T47D (cell line): ENCODE measurements at regions not wholly inside any gene's neighbourhood (a gene's known extent, or its start where the extent isn't known, plus 50 kb on each side); places are given as distances from the start of the nearest gene placed in this dataset.

Experiments
- DNase-seq, 2 experiments: peaks; one replicate each; pipeline versions ENCODE4 v3.0.0 to v3.0.0-alpha.2; 2011 to 2012; ENCODE audit warnings: low read depth in 1 of 2, low spot score in 1 of 2
- JUND ChIP-seq: IDR thresholded peaks from 2 replicates; pipeline ENCODE4 v1.6.1; 2012; ENCODE audit warnings: low read depth
- in situ Hi-C: cut with HindIII; loops from 2 replicates; pipeline ENCODE4 v1.10.0; 2016; ENCODE audit warnings: low sequenced_read_pairs, low pct_unique_long_range_greater_than_20kb

DNA sequence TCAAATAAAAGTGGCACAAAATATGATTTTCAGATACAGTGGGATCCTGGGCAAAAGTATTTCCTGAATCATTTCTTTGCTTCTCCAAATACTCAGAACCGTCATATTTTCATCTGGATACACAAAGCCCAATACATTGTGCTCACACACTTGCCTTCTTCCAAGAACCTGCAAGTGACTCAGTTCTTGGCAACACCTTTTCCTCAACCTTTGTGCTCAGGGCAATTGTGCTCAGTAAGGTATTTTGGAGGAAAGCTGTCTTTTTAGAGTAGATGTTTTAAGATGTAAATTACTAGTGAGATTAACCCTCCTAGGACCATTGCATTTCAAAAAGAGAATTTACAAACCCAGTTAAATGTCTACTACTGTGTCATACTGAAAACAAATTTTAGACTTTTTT lies 233.5 kb downstream of the EFNB2 start:
- no peak for TF ChIP-seq JUND
- DNase-seq: no peak
- in situ Hi-C loops: no loop called here

DNA sequence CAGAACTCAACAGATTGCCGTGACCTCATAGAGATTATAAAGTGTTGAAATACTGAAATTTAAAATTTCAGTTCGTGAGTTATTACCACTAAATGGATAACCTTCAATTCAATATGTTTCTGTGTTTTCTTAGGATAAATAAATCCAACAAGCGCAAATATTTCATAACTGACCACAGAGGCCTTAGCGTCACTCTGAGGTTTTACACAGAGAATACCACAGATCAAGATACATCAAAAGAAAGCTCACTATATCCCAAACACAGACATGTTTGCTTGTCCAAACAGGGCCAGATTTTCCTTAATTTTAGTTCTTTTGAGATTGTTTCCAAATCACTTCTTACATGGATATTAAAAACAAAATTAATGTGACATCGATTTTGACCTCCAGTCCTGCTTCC lies 235.8 kb downstream of the EFNB2 start:
- in situ Hi-C loops: no loop called here
- TF ChIP-seq JUND: no peak
- no peak for DNase-seq

DNA sequence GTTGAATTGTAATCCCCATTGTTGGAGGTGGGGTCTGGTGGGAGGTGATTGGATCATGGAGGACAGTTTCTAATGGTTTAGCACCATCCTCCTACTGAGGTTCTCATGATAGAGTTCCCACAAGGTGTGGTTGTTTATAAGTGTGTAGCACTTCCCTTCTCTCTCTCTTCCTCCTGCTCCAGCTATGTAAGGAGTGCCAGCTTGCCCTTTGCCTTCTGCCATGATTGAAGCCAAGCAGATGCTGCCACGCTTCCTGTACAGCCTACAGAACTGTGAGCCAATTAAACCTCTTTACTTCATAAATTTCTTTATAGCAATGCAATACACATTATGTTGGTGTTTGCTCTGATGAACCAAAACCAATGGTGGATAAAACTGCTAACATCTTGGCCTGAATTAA lies 238.2 kb downstream of the EFNB2 start:
- DNase-seq: no peak
- no peak for TF ChIP-seq JUND
- in situ Hi-C loops: no loop called here

DNA sequence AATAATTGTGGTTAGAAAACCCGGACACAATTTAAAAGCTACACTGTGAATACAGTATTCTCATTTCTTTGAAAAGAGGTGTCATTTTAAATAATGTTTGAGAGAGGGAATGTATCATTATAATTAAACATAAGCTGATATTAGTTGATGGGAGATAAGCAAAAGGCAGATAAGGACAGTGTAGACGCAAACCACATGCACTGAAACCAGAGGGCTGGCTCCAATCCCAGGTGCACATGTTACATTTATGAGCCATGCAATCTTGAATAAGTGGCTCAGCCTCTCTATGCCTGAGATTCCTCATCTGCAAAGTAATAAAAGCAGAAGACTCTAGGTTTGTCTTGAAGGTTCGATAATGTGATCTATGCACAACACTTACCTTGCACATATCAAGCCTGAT lies 238.7 kb downstream of the EFNB2 start:
- DNase-seq: no peak
- in situ Hi-C loops: no loop called here

DNA sequence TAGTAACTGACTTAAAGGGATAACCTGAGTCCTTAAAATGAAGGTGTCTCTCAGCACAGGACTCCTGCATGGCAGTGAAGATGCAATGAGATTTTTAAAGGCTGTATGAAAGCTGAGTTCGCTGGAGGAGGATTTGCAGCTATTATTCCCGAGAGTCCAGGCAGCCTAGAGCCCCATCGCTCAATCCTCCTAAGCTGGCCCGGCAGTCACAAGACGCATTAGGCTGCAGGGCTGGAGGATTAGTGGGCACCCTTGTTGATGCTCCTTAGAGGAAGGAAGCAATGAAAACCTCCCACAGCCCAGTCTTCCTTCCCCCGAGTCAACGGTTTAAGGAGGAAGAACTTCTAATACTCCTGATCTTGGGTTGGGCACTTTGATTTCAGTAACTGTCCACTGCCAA lies 239.5 kb downstream of the EFNB2 start:
- DNase-seq: no peak
- TF ChIP-seq JUND: no peak
- in situ Hi-C loops: no loop called here

More for the DNA sequence above, 238.7 kb downstream of the EFNB2 start:
- no peak for TF ChIP-seq JUND

DNA sequence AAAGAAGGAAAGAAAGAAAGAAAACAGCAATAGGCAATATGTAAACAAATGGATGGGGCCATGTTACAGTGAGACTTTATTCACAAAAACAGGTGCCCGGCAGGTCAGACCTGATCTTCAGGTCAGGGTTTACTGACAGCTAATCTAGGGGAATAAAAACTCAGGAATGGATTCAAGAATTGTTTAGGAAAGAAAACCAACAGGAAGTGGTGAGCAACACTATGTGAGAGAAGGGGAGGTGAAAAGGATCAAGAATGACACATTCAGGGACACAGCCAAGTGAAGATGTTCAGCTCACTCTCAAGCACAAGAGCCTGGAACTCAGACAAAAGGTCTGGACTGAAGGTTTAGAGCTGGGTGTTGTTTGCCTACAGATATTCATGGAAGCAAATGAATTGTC lies 244.5 kb downstream of the EFNB2 start:
- peak in 1 of 2 experiments; percentile 42 for DNase-seq
- no peak for TF ChIP-seq JUND

DNA sequence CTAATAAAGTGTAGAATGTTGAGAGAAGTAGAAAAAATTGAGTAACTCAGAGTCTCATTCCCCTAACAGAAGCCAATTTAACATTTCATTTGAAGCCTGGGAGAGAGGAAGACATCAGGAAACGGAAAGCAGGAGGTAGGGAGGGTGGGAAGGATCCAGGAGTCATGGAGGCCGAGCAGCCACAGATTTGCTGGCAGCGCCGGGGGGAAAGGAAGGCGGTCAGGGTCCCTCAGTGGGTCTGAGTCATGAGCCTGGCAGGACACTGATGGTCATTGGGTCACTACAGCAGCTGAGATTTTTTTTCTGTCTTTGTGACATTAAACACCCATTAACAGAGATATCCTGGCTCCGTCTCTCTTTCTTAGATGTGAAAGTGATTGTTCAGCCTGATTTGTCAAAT lies 248.1 kb downstream of the EFNB2 start:
- no peak for DNase-seq
- no peak for TF ChIP-seq JUND
- in situ Hi-C loops: no loop called here

More for the DNA sequence above, 244.5 kb downstream of the EFNB2 start:
- in situ Hi-C loops: no loop called here

DNA sequence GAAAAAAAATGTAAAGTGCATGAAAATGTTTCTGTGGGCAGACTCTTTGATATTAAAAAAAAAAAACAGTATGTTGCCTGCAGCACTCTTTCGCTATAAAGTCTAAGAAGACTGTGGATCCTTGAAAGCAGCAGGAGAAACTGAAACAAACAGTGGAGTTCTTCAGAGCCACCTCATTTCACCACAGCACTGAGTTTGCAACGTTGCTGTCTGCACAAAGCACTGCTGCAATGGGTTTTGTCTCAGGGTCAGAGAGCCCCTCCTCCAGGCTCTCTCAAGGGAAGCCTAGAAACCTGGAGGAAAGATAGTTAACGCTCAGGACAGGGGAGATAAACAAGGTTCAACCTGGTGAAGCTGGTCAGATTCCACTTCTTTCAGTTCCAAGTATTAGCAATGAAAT lies 248.7 kb downstream of the EFNB2 start:
- no peak for DNase-seq
- no peak for TF ChIP-seq JUND
- in situ Hi-C loops: no loop called here

DNA sequence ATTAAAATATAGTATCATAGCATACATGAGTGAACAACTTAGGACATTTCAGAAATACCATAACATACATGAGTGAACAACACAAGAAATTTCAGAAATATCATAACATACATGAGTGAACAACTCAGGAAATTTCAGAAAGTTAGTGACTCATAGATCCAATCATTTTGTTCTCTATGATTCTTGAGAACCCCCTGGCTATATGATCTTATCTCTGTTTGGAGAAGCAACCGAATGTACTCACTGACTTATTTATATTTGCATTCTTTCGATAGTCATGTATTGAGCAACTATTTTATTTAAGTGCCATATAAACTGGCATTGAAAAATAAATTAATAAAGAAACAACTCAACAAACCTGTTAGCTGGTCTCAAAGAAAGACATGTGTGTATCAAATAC lies 251.1 kb downstream of the EFNB2 start:
- in situ Hi-C loops: no loop called here
- peak; percentile 7 to 72 for DNase-seq

DNA sequence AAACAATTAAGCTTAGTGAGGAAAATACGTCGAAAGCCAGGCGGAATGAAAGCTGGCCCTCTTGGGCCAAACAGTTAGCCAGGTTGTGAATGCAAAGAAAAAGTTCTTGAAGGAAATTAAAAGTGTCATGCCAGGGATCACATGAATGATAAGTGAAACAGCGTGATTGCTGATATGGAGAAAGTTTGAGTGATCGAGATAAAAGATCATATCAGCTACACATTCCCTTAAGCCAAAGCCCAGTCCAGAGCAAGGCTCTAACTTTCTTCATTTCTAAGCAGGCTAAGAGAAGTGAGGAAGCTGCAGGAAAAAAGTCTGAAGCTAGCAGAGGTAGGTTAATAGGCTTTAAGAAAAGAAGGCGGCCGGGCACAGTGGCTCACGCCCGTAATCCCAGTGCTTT lies 254.0 kb downstream of the EFNB2 start:
- DNase-seq: no peak
- in situ Hi-C loops: no loop called here

More for the DNA sequence above, 251.1 kb downstream of the EFNB2 start:
- peak; percentile 72 for TF ChIP-seq JUND

DNA sequence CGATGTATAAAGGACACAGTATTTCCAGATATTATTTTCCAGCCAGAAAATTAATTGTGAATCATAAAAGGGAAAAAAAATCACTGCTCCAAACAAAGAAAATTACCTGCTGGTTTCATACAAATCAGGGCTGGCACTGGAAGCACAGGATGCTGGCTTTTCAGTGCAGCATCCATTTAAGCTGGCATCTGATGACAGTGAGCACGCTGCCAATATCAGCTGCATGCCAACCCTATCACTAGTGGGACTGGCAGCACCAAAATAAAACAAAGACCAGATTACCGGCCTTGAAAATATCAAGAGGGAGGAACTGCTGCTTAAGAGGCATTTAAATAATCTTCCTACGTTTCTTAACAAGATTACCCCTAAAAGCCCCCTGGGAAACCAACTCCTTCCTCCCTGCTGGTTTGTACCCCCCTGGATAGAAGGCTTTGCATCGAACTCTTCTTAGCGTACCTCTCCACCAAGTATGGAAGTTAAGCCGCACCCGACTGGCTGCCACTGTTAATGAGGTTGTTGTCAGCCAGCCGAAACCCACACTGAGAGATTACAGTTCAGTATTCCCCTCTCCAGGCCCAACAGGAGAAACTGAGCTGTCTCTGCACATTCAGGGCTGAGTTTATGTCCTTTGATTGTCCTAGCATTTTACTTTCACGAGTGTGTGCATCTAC lies 257.8 kb downstream of the EFNB2 start:
- in situ Hi-C loops: no loop called here
- DNase-seq: no peak
- no peak for TF ChIP-seq JUND

More for the DNA sequence above, 254.0 kb downstream of the EFNB2 start:
- TF ChIP-seq JUND: no peak

DNA sequence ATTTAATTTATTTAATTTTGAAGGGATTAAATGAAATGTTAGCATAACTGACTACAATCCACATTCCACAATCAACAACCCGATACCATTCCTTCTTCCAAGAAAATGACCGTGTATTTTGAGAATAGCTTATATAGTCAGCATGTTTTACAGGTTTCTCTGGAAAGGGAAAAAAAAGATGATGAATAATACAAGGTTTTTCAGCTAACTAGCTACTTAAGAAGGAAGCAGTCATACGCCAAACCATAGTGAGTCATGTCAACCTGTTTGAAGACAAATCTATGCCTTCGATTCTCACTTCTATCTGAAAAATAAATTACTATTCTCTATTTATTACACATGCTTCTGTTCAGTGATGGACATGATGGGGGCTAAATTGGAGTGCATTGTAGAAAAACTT lies 258.6 kb downstream of the EFNB2 start:
- in situ Hi-C loops: no loop called here
- TF ChIP-seq JUND: no peak
- no peak for DNase-seq

DNA sequence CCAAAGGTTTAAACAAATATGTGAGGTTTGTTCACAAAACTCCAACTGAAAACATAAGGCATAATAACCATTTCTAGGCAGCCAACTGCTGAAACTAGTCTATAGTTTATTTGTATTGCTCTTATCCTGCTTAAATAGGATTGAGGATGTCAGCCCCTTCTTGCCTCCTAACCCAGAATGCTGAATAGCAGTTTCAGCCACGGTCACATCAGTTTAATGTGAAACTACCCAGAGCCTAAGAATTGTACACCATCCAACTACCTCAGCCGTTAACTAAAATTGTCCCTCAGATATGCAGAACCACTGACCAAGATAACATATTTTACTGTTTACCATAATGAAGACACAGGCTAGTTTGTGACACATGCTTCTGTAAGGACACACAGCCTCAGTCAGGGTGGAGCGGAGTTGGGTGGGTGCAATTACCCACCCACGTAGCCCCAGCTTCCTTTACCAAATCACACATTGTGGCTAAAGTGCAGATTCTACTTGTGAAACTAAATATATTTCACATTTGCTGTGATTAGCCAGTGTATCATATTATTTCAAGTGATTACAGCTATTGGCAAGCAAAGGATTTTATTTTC lies 259.9 kb downstream of the EFNB2 start:
- in situ Hi-C loops: no loop called here
- no peak for DNase-seq
- no peak for TF ChIP-seq JUND

DNA sequence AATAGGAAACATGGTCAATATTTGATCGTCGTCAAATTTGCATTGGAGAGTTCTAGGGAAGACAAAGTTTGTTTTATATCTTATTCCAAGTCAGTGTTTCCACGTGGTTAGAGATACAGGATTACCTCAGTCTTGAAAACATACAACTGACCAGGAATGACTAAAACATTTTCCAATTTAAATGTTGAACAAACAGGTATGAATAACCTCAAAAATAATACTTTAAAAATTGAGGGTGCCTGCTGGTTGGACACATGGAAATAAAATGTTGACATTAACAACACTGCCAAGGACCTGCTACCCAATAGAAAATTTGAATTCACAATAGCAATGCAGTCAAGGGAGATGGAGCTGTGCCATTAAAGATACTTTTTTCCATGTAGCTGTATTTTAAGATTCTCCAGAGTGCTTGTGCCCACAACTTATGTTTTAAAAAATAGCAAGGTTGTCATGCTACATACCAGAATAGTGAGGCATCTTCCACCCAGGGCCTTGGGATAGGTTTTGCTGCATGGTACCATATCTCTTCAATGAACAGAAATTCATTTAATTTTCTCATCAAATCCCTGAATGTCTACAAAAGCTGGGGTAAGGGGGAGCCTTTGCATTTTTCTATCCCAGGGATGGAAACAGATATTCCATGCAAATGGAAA lies 260.8 kb downstream of the EFNB2 start:
- DNase-seq: no peak
- TF ChIP-seq JUND: no peak

More for the DNA sequence above, 260.8 kb downstream of the EFNB2 start:
- in situ Hi-C loops: no loop called here
